GM19455 (cell line): ENCODE measurements at regions not wholly inside any gene's neighbourhood (a gene's known extent, or its start where the extent isn't known, plus 50 kb on each side); places are given as distances from the start of the nearest gene placed in this dataset.
"Not testable (repeated sequence)": the region's sequence is repeated elsewhere in the genome, so short reads cannot be mapped to it uniquely, and the experiment has no call there.

Experiments
- ATAC-seq: cut with Tn5 transposase; IDR thresholded peaks from one replicate; pipeline ENCODE4 v1.9.1; 2021; ENCODE audit not compliant: unreplicated experiment

DNA sequence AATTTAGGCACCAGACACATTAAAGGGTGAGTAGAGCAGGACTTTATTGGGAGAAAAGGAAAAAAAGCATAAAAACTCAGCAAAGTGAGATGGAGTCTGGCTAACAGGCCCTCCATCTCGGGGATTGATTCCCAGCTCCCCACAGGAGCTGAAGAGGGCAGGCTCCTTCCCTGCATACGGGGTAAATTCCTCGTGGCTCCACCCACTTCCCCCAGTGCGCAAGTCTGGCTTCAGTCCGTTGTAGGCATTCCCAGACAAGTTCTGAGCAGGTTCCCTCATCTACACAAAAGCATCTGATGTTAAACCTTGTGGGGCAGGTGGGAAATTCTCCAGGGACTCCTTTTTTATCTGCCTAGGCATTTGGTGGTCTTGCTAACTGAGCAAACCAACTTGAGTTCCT is 722.6 kb downstream of the ZNF385D start:
- no peak for ATAC-seq

DNA sequence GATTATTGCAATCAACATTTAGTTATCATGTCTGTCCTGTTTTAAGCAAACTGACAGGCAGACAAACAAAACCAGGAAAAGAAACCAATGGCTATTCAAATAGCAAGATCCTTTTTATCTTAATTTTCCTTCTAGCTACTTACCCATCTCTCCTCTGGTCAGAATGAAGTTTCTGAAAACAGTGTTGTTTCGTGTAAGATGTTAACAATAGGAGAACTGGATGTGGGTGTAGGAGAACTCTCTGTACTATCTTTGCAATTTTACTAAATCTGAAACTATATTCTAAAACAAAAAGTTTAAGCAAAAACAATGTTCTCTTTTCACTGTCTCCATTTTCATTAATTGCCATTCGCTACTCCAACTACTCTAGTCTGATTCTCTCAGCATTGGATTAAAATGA is 726.4 kb downstream of the ZNF385D start:
- no peak for ATAC-seq

DNA sequence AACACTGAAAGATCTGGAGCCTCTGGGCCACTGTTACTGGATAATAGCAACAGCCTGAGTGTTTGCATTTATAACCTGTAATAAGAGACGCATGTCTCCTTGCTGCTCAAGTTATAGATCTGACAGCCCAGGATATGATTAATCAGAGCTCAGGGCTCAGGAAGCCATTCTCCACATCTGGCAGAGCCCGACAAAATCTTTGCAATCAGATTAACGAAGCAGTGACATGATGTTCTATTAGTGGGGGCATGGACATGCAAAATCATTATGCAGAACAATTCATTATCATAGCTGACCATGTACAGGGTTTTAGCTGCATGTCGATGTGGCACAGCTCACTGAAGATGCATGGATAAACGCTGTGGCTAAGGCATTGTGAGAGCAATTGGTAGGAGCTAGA is 730.3 kb downstream of the ZNF385D start:
- no peak for ATAC-seq

GRCh38 chr3:21020043-21020442 is 731.0 kb downstream of the ZNF385D start:
- ATAC-seq: no peak

DNA sequence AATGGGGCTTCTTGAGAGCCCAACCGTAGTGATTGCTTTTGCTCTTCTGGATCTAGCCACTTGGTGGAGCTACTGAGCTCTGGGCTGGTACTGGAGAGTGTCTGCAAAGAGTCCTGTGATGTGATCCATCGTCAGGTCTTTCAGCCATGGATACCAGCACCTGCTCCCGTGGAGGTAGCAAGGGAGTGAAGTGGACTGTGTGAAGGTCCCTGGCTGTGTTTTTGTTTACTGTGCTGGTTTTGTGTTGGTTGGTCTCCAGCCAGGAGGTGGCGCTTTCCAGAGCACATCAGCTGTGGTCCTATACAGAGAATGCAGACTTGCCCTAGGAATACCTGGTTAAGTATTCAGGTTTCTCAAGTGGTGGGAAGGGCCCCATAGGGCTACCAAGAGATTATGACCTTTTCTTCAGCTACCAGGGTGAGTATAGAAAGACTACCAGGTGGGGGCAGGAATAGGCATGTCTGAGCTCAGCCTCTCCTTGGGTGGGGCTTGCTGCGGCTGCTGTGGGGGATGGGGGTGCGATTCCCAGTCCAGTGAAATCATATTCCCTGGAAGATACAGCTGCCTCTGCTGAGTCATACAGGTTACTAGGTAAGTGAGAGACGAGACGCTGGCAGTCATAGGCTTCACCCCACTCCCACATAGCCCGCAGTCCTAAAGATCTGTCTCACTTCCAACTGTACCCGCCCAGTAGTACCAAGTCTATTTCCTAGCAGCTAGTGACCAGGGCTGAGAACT is 733.7 kb downstream of the ZNF385D start:
- no peak for ATAC-seq

GRCh38 chr3:21013566-21013965 is 737.4 kb downstream of the ZNF385D start:
- no peak for ATAC-seq

- no peak for ATAC-seq
These were observed 751.3 kb downstream of the ZNF385D start for GRCh38 chr3:20999661-21000060.

- no peak for ATAC-seq
These were observed 753.8 kb downstream of the ZNF385D start for GRCh38 chr3:20997183-20997582.

GRCh38 chr3:20990896-20991295 is 760.1 kb downstream of the ZNF385D start:
- ATAC-seq: no peak

GRCh38 chr3:20989653-20990052 is 761.4 kb downstream of the ZNF385D start:
- ATAC-seq: not testable (repeated sequence)

DNA sequence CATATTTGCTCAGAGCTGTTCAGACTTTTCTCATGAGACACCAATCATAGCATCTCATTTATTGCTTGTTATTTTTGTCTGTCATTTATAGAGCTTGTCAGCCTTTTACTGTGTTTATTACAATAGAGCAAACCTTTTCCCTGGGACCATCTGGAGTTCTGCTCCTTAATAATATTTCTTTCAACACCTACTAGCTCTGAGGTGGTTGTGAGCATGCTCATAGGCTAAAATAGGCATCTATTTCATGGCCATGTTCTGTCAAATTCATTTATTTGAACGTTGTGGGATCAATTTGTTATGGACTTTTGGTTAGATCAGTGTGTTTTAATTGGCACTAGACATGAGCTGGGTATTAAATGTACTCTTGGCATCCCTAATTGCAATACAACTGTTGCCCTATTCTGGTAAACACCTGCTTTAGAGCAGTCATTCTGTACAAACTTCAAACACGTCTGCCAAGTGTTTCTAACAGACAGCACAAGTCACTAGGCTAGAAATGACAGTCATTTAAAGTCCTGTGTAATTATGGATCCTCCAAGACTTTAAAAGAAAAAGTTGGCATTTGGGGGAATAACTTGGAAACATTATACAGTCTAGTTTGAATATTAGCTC is 766.3 kb downstream of the ZNF385D start:
- ATAC-seq: no peak

- ATAC-seq: no peak
These were observed 775.8 kb downstream of the ZNF385D start for GRCh38 chr3:20975188-20975651.

GRCh38 chr3:20974396-20974795 is 776.6 kb downstream of the ZNF385D start:
- no peak for ATAC-seq

DNA sequence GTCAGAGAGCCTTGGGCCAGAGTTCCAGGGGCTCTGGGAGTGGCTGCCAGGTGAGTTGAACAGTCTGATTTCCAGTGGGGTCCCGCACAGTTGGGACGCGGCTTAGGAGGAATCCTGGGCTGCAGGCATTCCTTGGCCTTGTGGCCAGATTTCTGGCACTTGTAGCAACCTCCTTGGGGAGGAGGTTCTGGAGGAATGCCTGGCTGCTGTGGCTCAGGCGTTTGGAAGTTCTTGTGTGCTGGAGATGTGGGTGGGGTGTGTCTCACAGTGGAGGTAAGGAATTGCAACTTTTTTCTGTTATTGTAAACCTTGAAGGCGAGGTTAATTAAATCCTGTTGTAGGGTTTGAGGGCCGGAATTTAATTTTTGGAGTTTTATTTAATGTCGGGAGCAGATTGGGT is 780.2 kb downstream of the ZNF385D start:
- not testable (repeated sequence) for ATAC-seq

GRCh38 chr3:20967485-20967884 is 781.5 kb upstream of the SGO1 start:
- ATAC-seq: not testable (repeated sequence)

GRCh38 chr3:20958161-20958560 is 772.2 kb upstream of the SGO1 start:
- no peak for ATAC-seq

GRCh38 chr3:20945892-20946291 is 759.9 kb upstream of the SGO1 start:
- no peak for ATAC-seq

- ATAC-seq: no peak
These were observed 749.8 kb upstream of the SGO1 start for GRCh38 chr3:20935791-20936190.

DNA sequence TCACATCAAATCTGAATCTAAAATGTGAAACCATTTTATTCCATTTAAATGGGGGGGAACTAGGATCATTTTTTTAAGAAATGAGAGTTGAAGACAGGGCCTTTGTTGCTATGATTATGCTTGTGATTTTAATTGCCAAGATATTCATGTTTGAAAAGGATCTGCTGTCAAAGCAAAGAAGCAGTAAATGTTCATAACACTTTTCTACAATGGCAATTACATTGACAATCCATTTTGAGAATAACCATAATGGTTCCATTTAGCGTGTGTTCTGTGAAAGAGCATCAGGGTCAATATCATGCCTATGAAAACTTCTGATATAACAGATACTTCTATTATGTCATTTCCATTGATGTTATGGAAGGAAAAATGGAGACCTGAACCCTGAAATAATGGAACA is 745.8 kb upstream of the SGO1 start:
- ATAC-seq: no peak

DNA sequence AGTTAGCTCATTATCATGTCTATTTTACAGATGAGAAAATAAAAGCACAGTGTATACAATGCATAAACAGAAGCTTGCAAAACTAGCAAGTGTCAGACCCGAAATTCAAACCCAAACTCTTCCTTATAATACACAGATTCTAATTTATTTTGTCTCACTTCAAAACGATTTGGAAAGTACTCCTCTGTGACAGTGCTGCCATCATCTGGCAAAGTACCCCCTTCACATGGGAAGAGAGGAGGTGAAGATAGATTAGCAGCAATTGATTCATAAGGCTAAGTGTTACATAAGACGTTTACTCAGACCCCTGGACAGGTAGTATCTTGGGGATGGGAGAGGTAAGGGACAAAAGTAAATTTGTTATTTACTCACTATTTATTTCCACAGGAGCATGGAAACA is 744.0 kb upstream of the SGO1 start:
- ATAC-seq: no peak

GRCh38 chr3:20924646-20925385 is 738.8 kb upstream of the SGO1 start:
- no peak for ATAC-seq

DNA sequence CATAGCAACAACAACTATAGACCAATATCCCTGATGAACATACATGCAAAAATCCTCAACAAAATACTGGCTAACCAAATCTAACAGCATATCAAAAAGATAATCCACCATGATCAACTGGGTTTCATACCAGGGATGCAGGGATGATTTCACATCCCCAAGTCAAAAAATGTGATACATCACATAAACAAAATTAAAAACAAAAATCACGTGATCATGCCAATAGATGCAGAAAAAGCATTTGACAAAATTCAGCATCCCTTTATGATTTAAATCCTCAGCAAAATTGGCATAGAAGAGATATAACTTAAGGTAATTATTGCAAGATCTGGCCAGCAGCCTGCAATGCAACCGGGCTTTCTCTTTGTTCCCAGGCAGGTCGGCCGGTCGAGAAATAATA is 735.1 kb upstream of the SGO1 start:
- ATAC-seq: not testable (repeated sequence)
